H1 (cell line): ENCODE measurements at regions not wholly inside any gene's neighbourhood (a gene's known extent, or its start where the extent isn't known, plus 50 kb on each side); places are given as distances from the start of the nearest gene placed in this dataset.

ENCODE experiments used
- CTCF ChIA-PET: fragments of 300-600 bp; sonication (Branson Sonifier 250); formaldehyde crosslinking; loops from one replicate; lab custom pipeline; 2021; ENCODE audit not compliant: partially characterized antibody; lab: Charles Lee
- POLR2A ChIA-PET: fragments of 300-600 bp; sonication (Branson Sonifier 250); formaldehyde crosslinking; loops from one replicate; lab custom pipeline; 2021; ENCODE audit warnings: inconsistent platforms; ENCODE audit not compliant: partially characterized antibody; lab: Charles Lee
- DNase-seq, 2 experiments: peaks; one replicate each; pipeline versions ENCODE4 v3.0.0 to v3.0.0-alpha.2; 2010 to 2022; ENCODE audit warnings: low spot score in 2 of 2, low read depth in 1 of 2, mixed read lengths in 1 of 2
- FAIRE-seq: peaks from 2 replicates; lab custom pipeline; 2011; peaks lifted over from hg19 to GRCh38; lab: Jason Lieb, UNC
- H2AFZ ChIP-seq: 2 replicates; pipeline ENCODE4 v1.8.1; 2012; ENCODE audit warnings: low read length, inconsistent platforms
- H2AK5ac ChIP-seq: 2 replicates; pipeline ENCODE4 v1.6.1; 2013; ENCODE audit warnings: low read depth, low read length
- H2BK120ac ChIP-seq: replicated peaks from 2 replicates; pipeline ENCODE3; 2013; ENCODE audit warnings: low read depth, low read length, inconsistent platforms
- H2BK12ac ChIP-seq: 2 replicates; pipeline ENCODE4 v1.6.1; 2013; ENCODE audit warnings: low read depth, low read length
- H2BK15ac ChIP-seq: 2 replicates; pipeline ENCODE4 v1.6.1; 2013; ENCODE audit warnings: low read length
- H2BK20ac ChIP-seq: 2 replicates; pipeline ENCODE4 v1.6.1; 2013; ENCODE audit warnings: low read length
- H2BK5ac ChIP-seq: 2 replicates; pipeline ENCODE4 v1.6.1; 2013; ENCODE audit warnings: low read depth, low read length
- H3K14ac ChIP-seq: 2 replicates; pipeline ENCODE4 v1.6.1; 2013; ENCODE audit warnings: inconsistent platforms; ENCODE audit not compliant: insufficient read length
- H3K18ac ChIP-seq: 2 replicates; pipeline ENCODE4 v1.6.1; 2013; ENCODE audit warnings: low read length; ENCODE audit errors: extremely low read depth
- H3K23ac ChIP-seq: 2 replicates; pipeline ENCODE4 v1.6.1; 2013; ENCODE audit warnings: inconsistent platforms; ENCODE audit not compliant: insufficient read length
- H3K23me2 ChIP-seq: 2 replicates; pipeline ENCODE4 v1.6.1; 2013; ENCODE audit warnings: low read depth, low read length
- H3K27ac ChIP-seq: 2 replicates; pipeline ENCODE4 v1.6.1; 2011; ENCODE audit warnings: low read depth, low read length, inconsistent platforms
- H3K27me3 ChIP-seq, 4 experiments: replicated peaks in 1 of 4; 1 replicate in 1 of 4; 2 replicates in 3 of 4; pipeline versions ENCODE4 v1.6.1 to v1.8.1; 2011 to 2013; ENCODE audit warnings: low read length in 3 of 4, mild to moderate bottlenecking in 3 of 4, inconsistent platforms in 2 of 4, mixed read lengths in 2 of 4, moderate library complexity in 1 of 4; ENCODE audit not compliant: control insufficient read depth in 3 of 4, insufficient read depth in 3 of 4; ENCODE audit errors: extremely low read depth in 1 of 4
- H3K36me3 ChIP-seq, 4 experiments: 2 replicates each; pipeline versions ENCODE4 v1.6.1 to v1.8.1; 2011 to 2013; ENCODE audit warnings: mild to moderate bottlenecking in 4 of 4, low read length in 3 of 4, moderate library complexity in 2 of 4, control low read depth in 1 of 4, inconsistent platforms in 1 of 4; ENCODE audit not compliant: insufficient read depth in 4 of 4, control insufficient read depth in 2 of 4
- H3K4ac ChIP-seq: replicated peaks from 2 replicates; pipeline ENCODE3; 2013; ENCODE audit warnings: low read length, low read depth, mixed read lengths, inconsistent platforms; ENCODE audit not compliant: insufficient read length
- H3K4me1 ChIP-seq, 4 experiments: replicated peaks in 1 of 4; 1 replicate in 1 of 4; 2 replicates in 3 of 4; pipeline versions ENCODE4 v1.6.1 to v1.8.1; 2011 to 2013; ENCODE audit warnings: low read length in 3 of 4, inconsistent platforms in 2 of 4, mixed read lengths in 1 of 4; ENCODE audit not compliant: insufficient read depth in 4 of 4, control insufficient read depth in 3 of 4
- H3K4me2 ChIP-seq, 2 experiments: 2 replicates each; pipeline versions ENCODE4 v1.6.1 to v1.8.1; 2011 to 2013; ENCODE audit warnings: low read depth in 2 of 2, low read length in 2 of 2, control low read depth in 1 of 2, inconsistent platforms in 1 of 2, mild to moderate bottlenecking in 1 of 2; ENCODE audit not compliant: insufficient read depth in 1 of 2
- H3K4me3 ChIP-seq, 4 experiments: fragments of 200-600, 300-600 bp in 1 of 4; sonication (generic), shearing (Covaris generic), sonication (Bioruptor Twin) in 1 of 4; 2 replicates each; pipeline versions ENCODE4 v1.5.1 to v1.8.1; 2011 to 2016; ENCODE audit warnings: low read length in 4 of 4, low read depth in 3 of 4, control low read depth in 2 of 4, inconsistent platforms in 2 of 4, mild to moderate bottlenecking in 2 of 4, mixed read lengths in 1 of 4, moderate library complexity in 1 of 4; ENCODE audit not compliant: insufficient read depth in 2 of 4; ENCODE audit errors: extremely low read depth in 1 of 4
- H3K56ac ChIP-seq: replicated peaks from 2 replicates; pipeline ENCODE3; 2013; ENCODE audit warnings: low read depth, mild to moderate bottlenecking, mixed read lengths, low read length, inconsistent platforms; ENCODE audit not compliant: insufficient read length
- H3K79me1 ChIP-seq: 2 replicates; pipeline ENCODE4 v1.6.1; 2013; ENCODE audit warnings: low read depth, low read length, control low read depth
- H3K79me2 ChIP-seq, 2 experiments: 2 replicates each; pipeline versions ENCODE4 v1.6.1 to v1.8.1; 2012 to 2013; ENCODE audit warnings: low read length in 2 of 2, mild to moderate bottlenecking in 2 of 2, inconsistent platforms in 1 of 2; ENCODE audit not compliant: insufficient read depth in 2 of 2, control insufficient read depth in 1 of 2
- H3K9ac ChIP-seq, 4 experiments: replicated peaks in 1 of 4; 1 replicate in 1 of 4; 2 replicates in 3 of 4; pipeline versions ENCODE4 v1.6.1 to v1.8.1; 2011 to 2013; ENCODE audit warnings: low read depth in 3 of 4, low read length in 3 of 4, control low read depth in 2 of 4, mild to moderate bottlenecking in 2 of 4, moderate library complexity in 2 of 4, inconsistent platforms in 1 of 4; ENCODE audit errors: extremely low read depth in 1 of 4
- H3K9me3 ChIP-seq, 2 experiments: 2 replicates each; pipeline versions ENCODE4 v1.6.1 to v1.8.1; 2012 to 2013; ENCODE audit warnings: mild to moderate bottlenecking in 2 of 2, moderate library complexity in 2 of 2, control low read depth in 1 of 2, inconsistent platforms in 1 of 2, low read depth in 1 of 2, low read length in 1 of 2, mixed read lengths in 1 of 2; ENCODE audit not compliant: insufficient read depth in 2 of 2
- H4K20me1 ChIP-seq, 2 experiments: replicated peaks in 1 of 2; 2 replicates each; pipeline versions ENCODE3 to v1.8.1; 2011 to 2013; ENCODE audit warnings: inconsistent platforms in 2 of 2, low read length in 2 of 2, mild to moderate bottlenecking in 1 of 2; ENCODE audit not compliant: insufficient read depth in 2 of 2, control insufficient read depth in 1 of 2
- H4K5ac ChIP-seq: 2 replicates; pipeline ENCODE4 v1.6.1; 2013; ENCODE audit warnings: low read length, low read depth, mixed read lengths, inconsistent platforms; ENCODE audit not compliant: insufficient read length
- H4K8ac ChIP-seq: 2 replicates; pipeline ENCODE4 v1.8.0; 2013; ENCODE audit warnings: mild to moderate bottlenecking, moderate library complexity, low read length, inconsistent platforms; ENCODE audit not compliant: insufficient read depth; ENCODE audit errors: extremely low read depth
- H4K91ac ChIP-seq: replicated peaks from 2 replicates; pipeline ENCODE3; 2013; ENCODE audit warnings: low read length, mixed read lengths, inconsistent platforms; ENCODE audit not compliant: insufficient read length
- HDAC6 ChIP-seq: IDR thresholded peaks from one replicate; pipeline ENCODE4 v1.7.1; 2012; ENCODE audit warnings: low read depth, mild to moderate bottlenecking, inconsistent platforms, low read length, moderate library complexity
- KDM1A ChIP-seq: fragments of 200-600, 300-600 bp; sonication (generic); IDR thresholded peaks from 2 replicates; pipeline ENCODE4 v1.7.1; 2016; ENCODE audit warnings: mild to moderate bottlenecking, low read length, borderline replicate concordance
- RXRA ChIP-seq: IDR thresholded peaks from 2 replicates; pipeline ENCODE4 v1.6.1; 2011; ENCODE audit warnings: low read depth, mild to moderate bottlenecking, low read length, moderate library complexity; ENCODE audit not compliant: insufficient read depth
- TCF12 ChIP-seq: IDR thresholded peaks from 2 replicates; pipeline ENCODE4 v1.6.1; 2011; ENCODE audit warnings: low read depth, mild to moderate bottlenecking, low read length
- WGBS, 2 experiments: shearing (Covaris generic) in 1 of 2; methylation state at CpG; one replicate each; pipeline versions ENCODE4 v1.1.6 to v1.1.7; 2013 to 2015; ENCODE audit warnings: low lambda C conversion rate in 2 of 2, mixed read lengths in 2 of 2, inconsistent platforms in 1 of 2, low coverage in 1 of 2, missing lambda C conversion rate in 1 of 2; ENCODE audit not compliant: insufficient replicate concordance in 2 of 2, insufficient coverage in 1 of 2, insufficient read length in 1 of 2; ENCODE audit errors: extremely low coverage in 1 of 2, missing lambda C conversion rate in 1 of 2; 5-methylcytosine and 5-hydroxymethylcytosine counted together

DNA sequence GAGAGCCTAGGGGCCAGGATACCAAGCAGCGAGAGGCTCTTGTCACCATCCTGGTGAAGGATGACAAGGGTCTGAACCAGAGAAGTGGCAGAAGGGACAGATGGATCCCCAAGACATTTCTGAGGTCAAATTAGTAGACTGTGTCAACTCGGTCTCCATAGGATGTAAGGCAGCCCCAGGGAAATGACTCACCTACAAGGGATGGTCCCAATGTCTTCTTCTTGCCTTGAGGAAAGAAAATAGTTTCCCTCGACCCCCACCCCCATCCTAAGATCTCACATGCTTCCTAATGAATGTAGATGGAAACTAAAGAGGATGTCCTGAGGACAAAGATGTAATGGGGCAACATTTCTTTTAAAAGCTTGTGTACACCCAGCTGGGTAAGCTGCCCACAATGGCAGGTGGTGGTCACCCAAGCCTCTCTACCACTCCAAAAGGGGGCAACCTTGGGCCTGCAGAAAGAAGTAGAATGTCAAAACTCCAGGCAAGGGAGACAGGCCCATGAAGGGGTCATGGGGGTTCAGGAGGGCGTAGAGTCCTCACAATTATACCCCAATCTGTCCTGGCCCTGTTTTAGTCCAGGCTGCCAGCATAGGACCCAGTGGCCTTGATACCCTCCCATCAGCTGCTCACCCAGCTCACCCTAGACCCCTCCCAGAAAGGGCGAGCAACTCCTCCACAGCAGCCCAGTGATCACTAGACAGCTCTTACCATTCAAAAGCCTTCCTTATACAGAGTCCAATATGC lies 187.4 kb downstream of the ACTL7B start:
- no peak overlapping the region for H3K27ac ChIP-seq
- H2BK5ac ChIP-seq, result no peak overlapping the region
- TF ChIP-seq KDM1A (no peak), TCF12 (no peak), HDAC6 (no peak), RXRA (no peak)
- ChIA-PET CTCF (no interaction called here), POLR2A (no interaction called here)
- H3K79me1 ChIP-seq, result no peaks in the 10 kb centered on the region
- FAIRE-seq (no peak), DNase-seq (no peak)
- no peak overlapping the region for H3K4ac ChIP-seq
- no peak overlapping the region for H3K56ac ChIP-seq
- 87% methylated on average over 5 of the region's 5 CpGs; no CpG with 5 or more reads in 1 of the 2 experiments for WGBS, 2 experiments
- no peaks in the 10 kb centered on the region for H3K9me3 ChIP-seq
- no peak overlapping the region for H4K91ac ChIP-seq
- no peak overlapping the region for H3K4me2 ChIP-seq
- no peak overlapping the region for H2BK15ac ChIP-seq
- H3K14ac ChIP-seq, result no peak overlapping the region
- no peak overlapping the region for H3K9ac ChIP-seq
- H2AK5ac ChIP-seq, result no peak overlapping the region
- no peaks in the 10 kb centered on the region for H3K23me2 ChIP-seq
- no peak overlapping the region for H4K8ac ChIP-seq
- no peaks in the 10 kb centered on the region for H3K79me2 ChIP-seq
- H2BK20ac ChIP-seq, result no peak overlapping the region
- H3K36me3 ChIP-seq, result no peaks in the 10 kb centered on the region
- H4K5ac ChIP-seq, result no peak overlapping the region
- H3K4me1 ChIP-seq, result peaks cover 0 to 4% (median under 1%) of the 10 kb centered on the region in 4 experiments; a peak in 4 of 7 replicates
- H4K20me1 ChIP-seq, result no peaks in the 10 kb centered on the region
- no peak overlapping the region for H2BK120ac ChIP-seq
- no peak overlapping the region for H3K4me3 ChIP-seq
- H3K18ac ChIP-seq, result no peak overlapping the region
- H2AFZ ChIP-seq, result no peak overlapping the region
- no peak overlapping the region for H2BK12ac ChIP-seq
- no peak overlapping the region for H3K23ac ChIP-seq
- H3K27me3 ChIP-seq, result no peaks in the 10 kb centered on the region; a peak in 1 of 7 replicates
